Pancreas (tissue), 10 donors: ENCODE measurements at regions not wholly inside any gene's neighbourhood (a gene's known extent, or its start where the extent isn't known, plus 50 kb on each side); places are given as distances from the start of the nearest gene placed in this dataset.
"Not testable (repeated sequence)": the region's sequence is repeated elsewhere in the genome, so short reads cannot be mapped to it uniquely, and the experiment has no call there.

Experiments used
- ATAC-seq, 4 donors: fragments of 200-7000 bp; cut with Tn5 transposase; one replicate each; pipeline versions ENCODE4 v1.8.0 to v1.9.1; 2020; ENCODE audit warnings: mild to moderate bottlenecking in 4 of 4, moderate library complexity in 4 of 4
- DNase-seq, 6 donors: peaks; one replicate each; pipeline ENCODE4 v3.0.0-alpha.2; 2020
- FAIRE-seq: peaks from 2 replicates; lab custom pipeline; 2012; peaks lifted over from hg19 to GRCh38; lab: Jason Lieb, UNC
- H3K27ac ChIP-seq, 4 donors: fragments of 200-600 bp; sonication (generic); 1 replicate in 3 of 4; 2 replicates in 1 of 4; pipeline versions ENCODE4 v1.5.0 to v1.8.0; 2020
- H3K27me3 ChIP-seq, 4 donors: fragments of 200-600 bp; one replicate each; pipeline ENCODE4 v1.8.0; 2021
- H3K36me3 ChIP-seq, 3 donors: fragments of 200-600 bp; sonication (generic) in 1 of 3; one replicate each; pipeline versions ENCODE4 v1.5.0 to v1.8.0; 2020 to 2021
- H3K4me1 ChIP-seq, 3 donors: fragments of 200-600 bp; one replicate each; pipeline ENCODE4 v1.8.0; 2021
- H3K4me3 ChIP-seq, 4 donors: fragments of 200-600 bp; sonication (generic) in 2 of 4; one replicate each; pipeline versions ENCODE4 v1.5.0 to v1.8.0; 2020 to 2021
- H3K9me3 ChIP-seq, 4 donors: fragments of 200-600 bp; one replicate each; pipeline ENCODE4 v1.8.0; 2021
- CTCF ChIP-seq, 4 donors: fragments of 200-600 bp; sonication (generic) in 3 of 4; IDR thresholded peaks; one replicate each; pipeline versions ENCODE4 v1.5.0 to v1.8.0; 2021; ENCODE audit warnings: antibody characterized with exemption in 4 of 4
- WGBS, 2 donors: extraction: QIAGEN DNeasy Blood & Tissue Kit; methylation state at CpG; one replicate each; pipeline ENCODE4 v1.1.7; 2013; 5-methylcytosine and 5-hydroxymethylcytosine counted together
- intact Hi-C, 3 donors: fragments of 100-400 bp; cut with DNase I; formaldehyde crosslinking; loops; one replicate each; pipeline versions ENCODE4 v1.11.1 to v1.14.2; 2022
- donor health status: healthy with polysubstance abuse.
- donor health status: DM: no; HTN: no; CAD: no; lungs with moderate emphysema.
- donor health status: DM: no; HTN: no; CAD: no.
- donor health status: control.
- donor health status: control.
- donor health status: Bipolar disorder and iron deficiency.
- donor health status: DM: yes; HTN: yes; CAD: no.
- donor health status: DM: no; HTN: no; CAD: no.
- donor health status: DM: no; HTN: no; CAD: no.
- donor health status: DM: yes; HTN: yes; CAD: no.

- 78 to 92% methylated on average over 1 of the region's 1 CpG for WGBS, 2 donors
- Histone ChIP-seq H3K27ac (no peak overlapping the region), H3K36me3 (no peaks in the 10 kb centered on the region), H3K27me3 (no peaks in the 10 kb centered on the region), H3K4me3 (no peak overlapping the region), H3K4me1 (no peaks in the 10 kb centered on the region), H3K9me3 (no peaks in the 10 kb centered on the region)
- no peak for TF ChIP-seq CTCF (IDR thresholded peaks at IDR 0.05)
- ATAC-seq (no peak), DNase-seq (no peak), FAIRE-seq (no peak)
- intact Hi-C loops, result no loop called here
Observed at GRCh38 chr2:75292826-75293225, 93.5 kb upstream of the TACR1 start.

DNA sequence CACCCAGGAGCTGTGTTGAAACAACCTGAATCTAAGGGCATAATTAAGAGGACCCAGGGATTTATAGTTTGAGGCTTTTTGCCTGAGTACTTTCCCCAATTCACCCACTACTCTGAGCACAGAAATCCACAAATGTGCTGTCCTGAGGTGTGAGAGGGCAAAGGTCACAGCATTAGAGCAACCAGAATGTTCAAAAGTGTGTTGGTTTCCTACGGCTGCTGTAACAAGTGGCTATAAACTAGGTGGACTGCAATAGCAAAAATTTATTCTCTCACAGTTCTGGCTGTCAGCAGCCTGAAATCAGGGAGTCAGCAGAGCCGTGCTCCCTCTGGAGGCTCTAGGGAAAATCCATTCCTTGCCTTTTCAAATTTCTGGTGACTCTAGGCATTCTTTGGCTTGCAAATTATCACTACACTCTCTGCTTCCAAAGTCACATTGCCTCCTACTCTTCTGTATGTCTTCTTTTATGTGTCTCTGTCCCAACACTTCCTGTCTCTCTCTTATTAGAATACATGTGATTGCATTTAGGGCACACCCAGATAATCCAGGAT is 91.4 kb upstream of the TACR1 start:
- no peak for TF ChIP-seq CTCF (IDR thresholded peaks at IDR 0.05)
- Histone ChIP-seq H3K36me3 (no peaks in the 10 kb centered on the region), H3K4me3 (no peak overlapping the region), H3K27ac (no peak overlapping the region), H3K9me3 (no peaks in the 10 kb centered on the region), H3K4me1 (no peaks in the 10 kb centered on the region), H3K27me3 (no peaks in the 10 kb centered on the region)
- no peak for DNase-seq
- WGBS, 2 donors, result 47 to 53% methylated on average over 2 of the region's 2 CpGs
- intact Hi-C loops, result no loop called here
- no peak for FAIRE-seq
- ATAC-seq, result no peak

DNA sequence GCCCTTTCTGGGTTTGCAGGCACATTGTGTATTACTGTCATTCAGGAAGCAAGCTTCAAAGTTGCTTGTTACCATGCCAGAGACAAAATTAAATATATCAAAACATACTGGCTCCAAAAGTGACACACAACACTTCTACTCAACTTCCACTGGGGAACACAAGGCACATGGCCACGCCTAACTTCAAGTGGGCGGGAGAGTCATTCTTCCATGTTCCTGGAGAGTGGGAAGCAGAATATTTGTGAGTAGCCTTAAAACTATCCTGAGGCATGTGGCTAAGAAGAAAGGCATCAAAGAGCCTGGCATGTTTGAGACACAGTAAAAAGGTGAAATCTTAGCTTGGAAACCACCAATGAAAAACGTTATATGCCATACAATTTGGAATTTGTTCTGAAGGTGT is 90.5 kb upstream of the TACR1 start:
- intact Hi-C loops, result no loop called here
- 75 to 80% methylated on average over 3 of the region's 3 CpGs for whole genome bisulfite sequencing, 2 donors
- no peak overlapping the region for H3K27ac ChIP-seq
- no peak for TF ChIP-seq CTCF (IDR thresholded peaks at IDR 0.05)
- FAIRE-seq (no peak), ATAC-seq (no peak), DNase-seq (no peak)
- no peaks in the 10 kb centered on the region for H3K36me3 ChIP-seq
- no peaks in the 10 kb centered on the region for H3K4me1 ChIP-seq
- no peaks in the 10 kb centered on the region for H3K27me3 ChIP-seq
- H3K4me3 ChIP-seq, result no peak overlapping the region
- no peaks in the 10 kb centered on the region for H3K9me3 ChIP-seq

DNA sequence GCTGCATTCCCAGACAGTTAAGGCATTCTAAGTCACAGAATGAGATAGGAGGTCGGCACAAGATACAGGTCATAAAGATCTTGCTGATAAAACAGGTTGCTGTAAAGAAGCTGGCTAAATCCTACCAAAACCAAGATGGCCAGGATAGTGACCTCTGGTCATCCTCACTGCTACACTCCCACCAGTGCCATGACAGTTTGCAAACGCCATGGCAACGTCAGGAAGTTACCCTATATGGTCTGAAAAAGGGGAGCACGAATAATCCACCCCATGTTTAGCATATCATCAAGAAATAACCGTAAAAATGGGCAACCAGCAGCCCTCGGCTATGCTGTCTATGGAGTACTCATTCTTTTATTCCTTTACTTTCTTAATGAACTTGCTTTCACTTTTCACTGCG is 89.9 kb upstream of the TACR1 start:
- H3K27ac ChIP-seq, FAIRE-seq, H3K9me3 ChIP-seq, ATAC-seq, DNase-seq, intact Hi-C loops, H3K4me1 ChIP-seq, H3K4me3 ChIP-seq, H3K36me3 ChIP-seq, H3K27me3 ChIP-seq: not testable (repeated sequence)
- 54 to 69% methylated on average over 7 of the region's 7 CpGs for WGBS, 2 donors

GRCh38 chr2:75288760-75289159 is 89.4 kb upstream of the TACR1 start:
- Histone ChIP-seq H3K4me1 (no peaks in the 10 kb centered on the region), H3K27ac (no peak overlapping the region), H3K36me3 (no peaks in the 10 kb centered on the region), H3K9me3 (no peaks in the 10 kb centered on the region), H3K4me3 (no peak overlapping the region), H3K27me3 (no peaks in the 10 kb centered on the region)
- DNase-seq, result no peak
- no peak for ATAC-seq
- no peak for FAIRE-seq
- intact Hi-C loops, result no loop called here
- no peak for TF ChIP-seq CTCF (IDR thresholded peaks at IDR 0.05)
